ENCODE measurements at regions not wholly inside any gene's neighbourhood (a gene's known extent, or its start where the extent isn't known, plus 50 kb on each side); places are given as distances from the start of the nearest gene placed in this dataset.

- Histone ChIP-seq H3K36me3 (no peaks in the 10 kb centered on the region), H3K9me3 (no peaks in the 10 kb centered on the region)
- intact Hi-C loops (cut with DNase I; ENCODE audit: low total_unique reads): no loop called here
Observed at GRCh38 chr18:28485210-28485801, 308.4 kb upstream of the CDH2 start.

GRCh38 chr18:28478531-28478930 lies 301.6 kb upstream of the CDH2 start:
- H3K4me1 ChIP-seq: no peaks in the 10 kb centered on the region
- intact Hi-C loops (cut with DNase I; ENCODE audit: low total_unique reads): no loop called here
- H3K36me3 ChIP-seq: no peaks in the 10 kb centered on the region
- no peak for DNase-seq
- H3K4me3 ChIP-seq: no peak overlapping the region
- no peaks in the 10 kb centered on the region for H3K9me3 ChIP-seq
- no peak overlapping the region for H3K27ac ChIP-seq
- TF ChIP-seq POLR2A (IDR thresholded peaks at IDR 0.05) (no peak), CTCF (IDR thresholded peaks at IDR 0.05) (no peak)
- H3K27me3 ChIP-seq: no peaks in the 10 kb centered on the region

More at GRCh38 chr18:28485210-28485801, 308.4 kb upstream of the CDH2 start:
- no peak overlapping the region for H3K4me3 ChIP-seq
- H3K27me3 ChIP-seq: no peaks in the 10 kb centered on the region
- H3K27ac ChIP-seq: no peak overlapping the region
- TF ChIP-seq CTCF (IDR thresholded peaks at IDR 0.05) (no peak), POLR2A (IDR thresholded peaks at IDR 0.05) (no peak)
- no peak for DNase-seq
- no peaks in the 10 kb centered on the region for H3K4me1 ChIP-seq

- Histone ChIP-seq H3K4me3 (no peak overlapping the region), H3K27me3 (no peaks in the 10 kb centered on the region), H3K36me3 (no peaks in the 10 kb centered on the region), H3K27ac (no peak overlapping the region), H3K4me1 (no peaks in the 10 kb centered on the region), H3K9me3 (no peaks in the 10 kb centered on the region)
- no peak for TF ChIP-seq CTCF (IDR thresholded peaks at IDR 0.05)
- no peak for TF ChIP-seq POLR2A (IDR thresholded peaks at IDR 0.05)
- no peak for DNase-seq
- intact Hi-C loops (cut with DNase I; ENCODE audit: low total_unique reads): no loop called here
Observed at GRCh38 chr18:28476302-28476701, 299.4 kb upstream of the CDH2 start.

GRCh38 chr18:28469946-28470345 lies 293.0 kb upstream of the CDH2 start:
- Histone ChIP-seq H3K4me1 (no peaks in the 10 kb centered on the region), H3K36me3 (no peaks in the 10 kb centered on the region), H3K27ac (no peak overlapping the region), H3K4me3 (no peak overlapping the region), H3K9me3 (no peaks in the 10 kb centered on the region), H3K27me3 (no peaks in the 10 kb centered on the region)
- intact Hi-C loops (cut with DNase I; ENCODE audit: low total_unique reads): no loop called here
- DNase-seq: no peak
- TF ChIP-seq CTCF (IDR thresholded peaks at IDR 0.05) (no peak), POLR2A (IDR thresholded peaks at IDR 0.05) (no peak)

DNA sequence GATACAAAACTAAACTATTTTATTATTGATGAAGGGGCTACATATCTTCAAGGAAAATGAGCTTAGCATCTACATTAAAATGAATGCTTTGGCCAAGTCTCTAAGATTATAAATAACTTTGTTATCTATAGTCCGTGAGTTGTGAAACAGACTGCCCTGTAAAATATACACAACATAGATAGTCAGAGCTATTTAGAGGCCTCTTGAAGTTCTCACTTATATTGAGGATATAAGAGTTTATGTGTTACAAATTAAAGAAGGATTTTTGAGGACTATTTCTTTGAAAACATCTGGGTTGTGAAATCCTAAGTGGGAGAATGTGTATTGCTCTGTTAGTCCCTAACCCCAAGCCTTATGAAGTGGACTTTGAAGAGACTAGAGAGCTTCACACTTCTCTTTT lies 292.0 kb upstream of the CDH2 start:
- Histone ChIP-seq H3K4me3 (no peak overlapping the region), H3K9me3 (no peaks in the 10 kb centered on the region), H3K4me1 (no peaks in the 10 kb centered on the region), H3K36me3 (no peaks in the 10 kb centered on the region), H3K27ac (no peak overlapping the region), H3K27me3 (no peaks in the 10 kb centered on the region)
- TF ChIP-seq CTCF (IDR thresholded peaks at IDR 0.05): no peak
- intact Hi-C loops (cut with DNase I; ENCODE audit: low total_unique reads): no loop called here
- DNase-seq: no peak

Measured in uterus (tissue), 3 donors.